Smooth muscle cell (in vitro differentiated cells): ENCODE measurements at regions not wholly inside any gene's neighbourhood (a gene's known extent, or its start where the extent isn't known, plus 50 kb on each side); places are given as distances from the start of the nearest gene placed in this dataset.

Experiments used
- DNase-seq: peaks from one replicate; lab custom pipeline; 2025; ENCODE audit not compliant: unreplicated experiment; lab: John Stamatoyannopoulos, UW
- H2AFZ ChIP-seq: fragments of 200-600 bp; sonication (generic); 2 replicates; pipeline ENCODE4 v1.6.0; 2016; ENCODE audit warnings: antibody characterized with exemption, low read depth, mild to moderate bottlenecking
- H3F3A ChIP-seq: fragments of 200-600 bp; sonication (generic); 2 replicates; pipeline ENCODE4 v1.6.0; 2017; ENCODE audit warnings: antibody characterized with exemption, low read depth
- H3K27ac ChIP-seq: fragments of 200-600 bp; sonication (generic); 2 replicates; pipeline ENCODE4 v1.5.1; 2016; ENCODE audit warnings: low read depth, mild to moderate bottlenecking
- H3K27me3 ChIP-seq: fragments of 200-600 bp; sonication (generic); 2 replicates; pipeline ENCODE4 v1.6.1; 2016; ENCODE audit warnings: low read depth, mild to moderate bottlenecking
- H3K36me3 ChIP-seq: fragments of 200-600 bp; sonication (generic); 2 replicates; pipeline ENCODE4 v1.5.1; 2016; ENCODE audit warnings: low read depth
- H3K4me1 ChIP-seq: fragments of 200-600 bp; sonication (generic); 2 replicates; pipeline ENCODE4 v1.5.1; 2016; ENCODE audit warnings: low read depth
- H3K4me2 ChIP-seq: fragments of 200-600 bp; sonication (generic); 2 replicates; pipeline ENCODE4 v1.6.0; 2016; ENCODE audit warnings: mild to moderate bottlenecking
- H3K4me3 ChIP-seq: fragments of 200-600 bp; sonication (generic); 2 replicates; pipeline ENCODE4 v1.5.1; 2016; ENCODE audit warnings: mild to moderate bottlenecking
- H3K79me2 ChIP-seq: fragments of 200-600 bp; sonication (generic); 2 replicates; pipeline ENCODE4 v1.6.0; 2016; ENCODE audit warnings: low read depth, mild to moderate bottlenecking
- H3K9ac ChIP-seq: fragments of 200-600 bp; sonication (generic); 2 replicates; pipeline ENCODE4 v1.6.0; 2016; ENCODE audit warnings: low read depth
- H3K9me3 ChIP-seq: fragments of 200-600 bp; sonication (generic); replicated peaks from 2 replicates; pipeline ENCODE4 v1.5.1; 2016; ENCODE audit warnings: low read depth
- H4K20me1 ChIP-seq: fragments of 200-600 bp; sonication (generic); 2 replicates; pipeline ENCODE4 v1.6.0; 2016; ENCODE audit warnings: low read depth
- WGBS: methylation state at CpG from one replicate; pipeline ENCODE4 v1.1.7; 2016; ENCODE audit warnings: low lambda C conversion rate; 5-methylcytosine and 5-hydroxymethylcytosine counted together
- TF ChIP-seq, protein P1 (sequence below): fragments of 200-600 bp; sonication (generic); IDR thresholded peaks from 2 replicates; pipeline ENCODE4 v1.5.1; 2017; ENCODE audit warnings: borderline replicate concordance, mild to moderate bottlenecking, antibody characterized with exemption; ENCODE audit not compliant: insufficient read depth, poor library complexity, severe bottlenecking

DNA sequence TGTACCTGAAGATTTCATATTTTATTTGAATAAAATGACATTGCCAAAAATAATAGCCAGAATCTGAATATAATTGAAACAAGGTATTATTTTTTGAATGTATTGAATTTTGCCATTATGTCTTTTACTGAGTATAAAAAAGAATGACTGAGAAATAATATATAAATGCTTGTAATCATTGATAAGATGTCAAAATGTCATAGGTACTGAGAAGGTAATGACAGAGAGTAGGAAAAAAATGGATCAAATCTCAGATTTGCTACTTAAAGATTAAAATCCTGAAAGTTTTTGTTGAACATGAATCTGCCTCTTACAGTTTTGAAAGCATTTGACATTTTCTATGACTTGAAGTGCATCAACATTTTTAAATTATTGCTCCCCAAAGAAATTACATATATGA lies 1069.9 kb upstream of the ADGRL4 start:
- Histone ChIP-seq H3K27me3 (no peaks in the 10 kb centered on the region), H4K20me1 (no peaks in the 10 kb centered on the region), H3F3A (no peaks in the 10 kb centered on the region), H3K27ac (no peak overlapping the region), H3K4me2 (no peak overlapping the region), H3K36me3 (no peaks in the 10 kb centered on the region), H3K4me1 (no peaks in the 10 kb centered on the region), H2AFZ (no peak overlapping the region), H3K9me3 (no peaks in the 10 kb centered on the region), H3K79me2 (no peaks in the 10 kb centered on the region), H3K9ac (no peak overlapping the region), H3K4me3 (no peak overlapping the region)
- DNase-seq = no peak
- TF ChIP-seq, protein P1, sequence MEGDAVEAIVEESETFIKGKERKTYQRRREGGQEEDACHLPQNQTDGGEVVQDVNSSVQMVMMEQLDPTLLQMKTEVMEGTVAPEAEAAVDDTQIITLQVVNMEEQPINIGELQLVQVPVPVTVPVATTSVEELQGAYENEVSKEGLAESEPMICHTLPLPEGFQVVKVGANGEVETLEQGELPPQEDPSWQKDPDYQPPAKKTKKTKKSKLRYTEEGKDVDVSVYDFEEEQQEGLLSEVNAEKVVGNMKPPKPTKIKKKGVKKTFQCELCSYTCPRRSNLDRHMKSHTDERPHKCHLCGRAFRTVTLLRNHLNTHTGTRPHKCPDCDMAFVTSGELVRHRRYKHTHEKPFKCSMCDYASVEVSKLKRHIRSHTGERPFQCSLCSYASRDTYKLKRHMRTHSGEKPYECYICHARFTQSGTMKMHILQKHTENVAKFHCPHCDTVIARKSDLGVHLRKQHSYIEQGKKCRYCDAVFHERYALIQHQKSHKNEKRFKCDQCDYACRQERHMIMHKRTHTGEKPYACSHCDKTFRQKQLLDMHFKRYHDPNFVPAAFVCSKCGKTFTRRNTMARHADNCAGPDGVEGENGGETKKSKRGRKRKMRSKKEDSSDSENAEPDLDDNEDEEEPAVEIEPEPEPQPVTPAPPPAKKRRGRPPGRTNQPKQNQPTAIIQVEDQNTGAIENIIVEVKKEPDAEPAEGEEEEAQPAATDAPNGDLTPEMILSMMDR = no peak

- DNase-seq = no peak
- H3K79me2 ChIP-seq = no peaks in the 10 kb centered on the region
Measured at GRCh38 chr1:80075351-80075750, 1068.8 kb upstream of the ADGRL4 start.

DNA sequence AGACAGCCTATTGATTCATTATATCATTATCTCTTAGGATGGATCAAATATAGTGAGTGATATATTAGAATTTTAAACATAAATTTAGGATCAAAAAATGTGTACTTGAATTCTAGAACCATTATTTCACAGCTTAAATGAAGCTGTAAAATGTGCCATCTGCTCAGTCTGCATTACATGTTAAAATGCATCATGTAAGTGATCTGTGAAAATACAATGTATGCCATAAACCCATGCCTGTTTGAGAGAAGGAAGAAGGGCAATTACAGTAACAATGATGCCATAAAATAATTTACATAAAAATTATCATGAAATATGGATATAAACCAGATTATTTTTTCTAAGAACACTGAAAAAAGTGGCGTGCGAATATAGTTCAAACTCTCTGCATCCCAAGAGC lies 1066.0 kb upstream of the ADGRL4 start:
- Histone ChIP-seq H3K27me3 (no peaks in the 10 kb centered on the region), H3F3A (no peaks in the 10 kb centered on the region), H4K20me1 (no peaks in the 10 kb centered on the region), H2AFZ (no peak overlapping the region), H3K9ac (no peak overlapping the region), H3K4me1 (no peaks in the 10 kb centered on the region), H3K27ac (no peak overlapping the region), H3K36me3 (no peaks in the 10 kb centered on the region), H3K79me2 (no peaks in the 10 kb centered on the region), H3K9me3 (no peaks in the 10 kb centered on the region), H3K4me2 (no peak overlapping the region), H3K4me3 (no peak overlapping the region)
- no peak for DNase-seq
- TF ChIP-seq, protein P1 = no peak
- WGBS = 95% methylated on average over 2 of the region's 2 CpGs

More at GRCh38 chr1:80075351-80075750, 1068.8 kb upstream of the ADGRL4 start:
- no peak overlapping the region for H3K9ac ChIP-seq
- H3K9me3 ChIP-seq = no peaks in the 10 kb centered on the region
- no peaks in the 10 kb centered on the region for H4K20me1 ChIP-seq
- no peak overlapping the region for H2AFZ ChIP-seq
- no peak overlapping the region for H3K27ac ChIP-seq
- H3K27me3 ChIP-seq = no peaks in the 10 kb centered on the region
- no peaks in the 10 kb centered on the region for H3K36me3 ChIP-seq
- 83% methylated on average over 4 of the region's 4 CpGs for WGBS
- no peaks in the 10 kb centered on the region for H3F3A ChIP-seq
- TF ChIP-seq, protein P1 = no peak
- no peak overlapping the region for H3K4me2 ChIP-seq
- H3K4me1 ChIP-seq = no peaks in the 10 kb centered on the region
- no peak overlapping the region for H3K4me3 ChIP-seq

DNA sequence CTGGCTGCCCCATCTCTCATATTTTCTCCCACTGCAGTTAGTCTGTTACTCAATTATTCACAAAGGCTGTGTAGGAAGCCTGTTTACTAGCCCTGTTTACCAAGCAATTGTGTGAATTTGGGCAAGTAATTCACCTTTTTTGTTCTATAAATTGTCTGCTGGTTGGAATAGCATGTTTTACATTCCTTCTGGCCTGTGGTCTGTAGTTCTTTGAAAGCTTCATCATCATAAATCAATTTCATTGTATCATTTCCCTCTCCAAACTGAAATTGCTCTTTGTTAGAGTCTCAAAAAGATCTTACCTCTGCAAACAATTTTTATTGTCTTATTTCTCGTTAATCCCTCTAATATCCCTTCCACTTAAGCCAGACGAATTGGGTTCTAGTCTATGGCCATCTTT lies 1059.5 kb upstream of the ADGRL4 start:
- no peak for DNase-seq
- no peak overlapping the region for H3K4me3 ChIP-seq
- peak overlapping the region; percentile 39 for H2AFZ ChIP-seq
- H3K36me3 ChIP-seq = no peaks in the 10 kb centered on the region
- WGBS = 68% methylated on average over 2 of the region's 2 CpGs
- H3K27me3 ChIP-seq = no peaks in the 10 kb centered on the region
- no peak overlapping the region for H3K9ac ChIP-seq
- H3K4me2 ChIP-seq = no peak overlapping the region
- H3K27ac ChIP-seq = no peak overlapping the region
- no peaks in the 10 kb centered on the region for H3K79me2 ChIP-seq
- no peaks in the 10 kb centered on the region for H3K9me3 ChIP-seq
- no peaks in the 10 kb centered on the region for H3K4me1 ChIP-seq
- no peaks in the 10 kb centered on the region for H4K20me1 ChIP-seq
- TF ChIP-seq, protein P1 = no peak
- no peaks in the 10 kb centered on the region for H3F3A ChIP-seq
